HG02588 (cell line): ENCODE measurements at regions not wholly inside any gene's neighbourhood (a gene's known extent, or its start where the extent isn't known, plus 50 kb on each side); places are given as distances from the start of the nearest gene placed in this dataset.
"Not testable (repeated sequence)": the region's sequence is repeated elsewhere in the genome, so short reads cannot be mapped to it uniquely, and the experiment has no call there.

Experiments used
- ATAC-seq: cut with Tn5 transposase; IDR thresholded peaks from one replicate; pipeline ENCODE4 v1.9.1; 2021; ENCODE audit warnings: mild to moderate bottlenecking, moderate library complexity; ENCODE audit not compliant: unreplicated experiment

- ATAC-seq = not testable (repeated sequence)
Measured at GRCh38 chr18:22068784-22069183, 100.6 kb upstream of the GATA6 start.

DNA sequence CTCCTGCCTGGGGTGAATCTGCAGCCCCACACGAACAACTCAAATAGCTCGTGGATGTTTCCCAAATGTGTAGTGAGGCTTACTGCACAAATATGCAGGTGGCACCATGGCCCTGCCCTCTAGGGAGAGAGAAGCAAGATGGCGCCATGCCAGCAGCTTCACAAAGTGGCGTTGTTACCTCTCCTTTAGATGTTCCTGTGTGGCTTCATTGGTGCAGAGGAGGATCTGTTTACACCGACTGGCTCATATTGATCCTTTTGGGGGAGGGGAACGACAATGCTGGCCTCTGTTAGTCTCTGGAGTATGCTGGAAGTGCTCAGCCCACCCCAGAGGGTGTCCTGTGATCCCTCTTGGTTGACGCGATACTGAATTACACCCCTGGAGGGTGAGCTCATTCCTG, 99.5 kb upstream of the GATA6 start:
- ATAC-seq = no peak

GRCh38 chr18:22073411-22073810, 96.0 kb upstream of the GATA6 start:
- no peak for ATAC-seq

DNA sequence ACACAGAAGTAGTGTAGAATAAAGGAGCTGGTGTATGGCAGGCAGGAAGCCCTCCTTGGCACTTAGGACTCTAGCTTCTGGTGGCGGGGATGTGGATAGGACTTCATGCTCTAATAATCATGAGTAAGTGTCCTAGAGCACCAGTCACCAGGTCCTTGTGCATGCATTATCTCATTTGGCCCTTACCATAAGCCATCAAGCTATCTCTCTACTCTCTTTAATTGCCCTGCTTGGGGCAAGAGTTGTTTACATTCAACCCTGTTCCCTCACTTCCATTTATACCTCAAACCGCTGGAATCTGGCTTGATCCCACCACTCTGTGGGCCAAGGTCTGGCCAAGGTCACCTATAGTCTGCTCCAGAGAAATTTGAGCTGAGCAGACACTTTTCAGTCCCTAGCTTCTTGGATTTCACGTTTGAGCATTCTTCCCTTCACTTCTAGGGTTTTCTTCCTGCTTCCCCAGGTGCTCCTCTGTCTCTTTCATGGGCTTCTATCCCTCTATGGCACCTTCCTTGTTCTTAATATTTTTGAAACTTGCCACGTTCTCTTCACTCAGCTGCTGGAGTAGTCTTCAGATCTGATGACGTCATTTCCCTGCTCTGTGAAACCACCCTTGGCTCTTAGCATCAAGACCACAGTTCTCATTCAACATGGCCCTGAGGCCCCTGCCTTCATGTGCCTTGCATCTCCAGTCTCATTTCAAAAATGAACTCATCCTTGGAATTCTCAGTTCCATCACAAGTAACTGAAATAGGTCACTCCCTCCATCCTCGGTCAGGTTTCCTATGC, 94.9 kb upstream of the GATA6 start:
- ATAC-seq = no peak

- no peak for ATAC-seq
Measured at GRCh38 chr18:22080035-22080434, 89.4 kb upstream of the GATA6 start.

DNA sequence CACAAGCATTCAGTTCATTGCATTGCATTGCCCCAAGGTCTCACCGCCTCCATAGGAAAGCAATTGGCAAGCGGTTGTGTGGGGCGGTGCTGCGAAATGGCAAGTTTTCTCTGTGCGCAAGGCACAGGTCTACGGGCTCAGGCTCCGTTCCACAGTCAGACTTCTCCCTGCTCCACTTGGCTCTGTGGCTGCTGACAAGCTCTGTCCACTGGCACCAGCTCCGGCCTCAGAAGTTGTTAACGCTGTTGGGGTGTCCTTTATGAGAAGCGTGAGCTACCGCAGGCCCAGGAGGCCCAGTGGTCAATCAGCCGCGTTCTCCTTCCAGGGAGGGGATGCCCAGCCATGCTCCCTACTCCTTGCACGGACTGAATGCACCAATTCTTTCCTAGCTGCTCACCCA, 87.0 kb upstream of the GATA6 start:
- no peak for ATAC-seq

DNA sequence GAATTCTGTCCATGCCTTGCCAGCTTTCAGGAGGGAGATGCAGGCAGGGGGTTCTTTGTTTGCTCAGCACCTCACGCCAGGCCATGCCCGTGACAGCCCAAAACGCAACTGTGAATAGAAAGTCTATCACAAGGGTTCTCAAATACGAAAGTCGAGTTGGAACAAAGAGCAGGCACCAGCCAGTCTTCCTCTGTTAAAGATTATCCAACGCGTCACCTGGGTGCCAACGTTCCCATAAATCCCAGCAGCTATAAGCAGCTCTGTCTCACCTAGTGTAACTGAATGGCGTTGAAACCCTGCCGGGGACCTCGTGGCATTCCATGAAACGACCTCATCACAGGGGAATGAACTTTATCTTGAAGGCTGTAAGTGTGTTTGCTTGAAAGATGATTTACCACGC, 84.8 kb upstream of the GATA6 start:
- no peak for ATAC-seq

DNA sequence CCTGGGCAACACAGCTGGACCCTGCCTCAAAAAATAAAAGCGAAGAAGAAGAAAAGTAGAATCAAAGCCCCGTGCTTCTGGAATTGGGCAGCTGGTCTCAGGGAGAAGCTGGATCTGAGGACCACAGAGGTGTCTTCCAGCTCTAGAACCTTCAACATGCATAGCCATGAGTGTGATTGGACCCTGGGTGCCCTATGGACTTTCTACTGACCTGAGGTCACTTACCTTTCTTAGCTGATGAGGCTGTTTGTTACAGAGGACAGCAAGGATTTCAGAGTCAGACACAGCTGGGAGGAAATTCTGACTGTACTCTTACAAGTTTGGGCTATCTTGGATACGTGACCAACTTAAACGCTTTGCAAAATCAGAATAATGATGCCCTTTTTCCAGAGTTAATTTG, 82.4 kb upstream of the GATA6 start:
- no peak for ATAC-seq

- no peak for ATAC-seq
Measured at GRCh38 chr18:22088029-22088428, 81.4 kb upstream of the GATA6 start.

GRCh38 chr18:22088996-22089640, 80.3 kb upstream of the GATA6 start:
- no peak for ATAC-seq

DNA sequence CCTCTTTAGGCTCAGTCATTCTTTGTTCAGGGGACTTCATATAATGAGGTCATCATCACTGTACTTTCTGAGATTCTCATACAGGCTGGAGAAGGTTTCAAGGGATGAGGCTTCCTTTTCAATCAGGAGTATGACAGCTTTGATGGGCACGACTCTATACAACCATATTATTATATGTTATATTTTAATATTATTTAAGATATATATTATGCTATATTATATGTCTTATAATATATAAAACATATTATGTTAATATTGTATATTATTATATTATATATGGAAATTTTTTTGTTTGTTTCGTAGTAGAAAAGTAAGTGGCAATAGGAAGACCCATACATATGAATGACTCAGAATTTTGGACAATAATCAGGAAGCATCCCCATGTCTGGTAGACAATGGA, 78.0 kb upstream of the GATA6 start:
- no peak for ATAC-seq

DNA sequence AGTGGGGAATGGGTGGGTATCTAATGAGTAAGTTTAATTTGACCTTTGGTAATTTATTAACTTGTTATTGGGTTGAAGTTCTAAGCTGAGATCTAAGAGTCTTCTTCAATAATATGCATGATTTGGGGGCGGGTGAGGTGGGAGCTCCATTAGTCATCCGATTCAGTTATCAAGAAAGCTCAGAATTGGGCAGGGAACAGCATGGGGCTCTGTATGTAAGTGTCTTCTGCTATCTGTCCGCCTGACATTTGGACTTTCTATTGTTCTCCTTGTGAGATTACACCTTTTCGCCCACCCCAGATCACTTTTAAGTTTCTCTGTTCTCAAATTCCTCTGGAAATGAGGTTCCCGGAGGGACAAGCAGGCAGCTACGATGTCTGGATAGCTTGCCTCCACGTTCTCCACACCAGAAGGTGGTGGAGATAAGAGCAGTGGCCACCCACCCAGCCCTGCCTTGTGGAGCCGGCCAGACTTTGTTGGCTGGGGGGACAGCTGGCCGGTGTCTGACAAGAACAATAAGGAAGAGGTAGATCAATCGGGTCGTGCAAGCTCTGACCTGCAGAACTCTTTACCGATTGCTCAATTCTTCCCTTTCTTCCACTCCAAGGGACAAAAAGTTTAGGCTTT, 75.5 kb upstream of the GATA6 start:
- no peak for ATAC-seq

- no peak for ATAC-seq
Measured at GRCh38 chr18:22094358-22094734, 75.0 kb upstream of the GATA6 start.

- no peak for ATAC-seq
Measured at GRCh38 chr18:22098563-22098989, 70.8 kb upstream of the GATA6 start.

DNA sequence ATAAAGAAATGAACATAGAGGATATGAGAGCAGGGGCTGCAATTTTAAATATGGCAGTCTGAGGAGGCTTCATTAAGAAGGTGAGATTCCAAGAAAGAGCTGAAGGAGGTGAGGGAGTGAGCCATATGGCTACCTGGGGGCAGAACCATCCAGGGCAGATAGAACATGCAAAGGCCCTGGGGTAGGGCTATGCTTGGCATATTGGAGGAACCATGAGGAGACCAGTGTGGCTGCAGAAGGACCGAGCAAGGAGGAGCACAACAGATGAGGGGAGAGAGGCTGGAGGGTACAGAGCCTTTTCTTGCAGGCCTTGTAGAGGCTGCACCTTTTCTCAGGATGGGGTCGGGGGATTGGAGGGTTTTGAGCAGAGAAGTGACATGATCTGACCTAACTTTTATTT, 69.5 kb upstream of the GATA6 start:
- ATAC-seq = no peak

GRCh38 chr18:22101731-22102130, 67.7 kb upstream of the GATA6 start:
- ATAC-seq = no peak

DNA sequence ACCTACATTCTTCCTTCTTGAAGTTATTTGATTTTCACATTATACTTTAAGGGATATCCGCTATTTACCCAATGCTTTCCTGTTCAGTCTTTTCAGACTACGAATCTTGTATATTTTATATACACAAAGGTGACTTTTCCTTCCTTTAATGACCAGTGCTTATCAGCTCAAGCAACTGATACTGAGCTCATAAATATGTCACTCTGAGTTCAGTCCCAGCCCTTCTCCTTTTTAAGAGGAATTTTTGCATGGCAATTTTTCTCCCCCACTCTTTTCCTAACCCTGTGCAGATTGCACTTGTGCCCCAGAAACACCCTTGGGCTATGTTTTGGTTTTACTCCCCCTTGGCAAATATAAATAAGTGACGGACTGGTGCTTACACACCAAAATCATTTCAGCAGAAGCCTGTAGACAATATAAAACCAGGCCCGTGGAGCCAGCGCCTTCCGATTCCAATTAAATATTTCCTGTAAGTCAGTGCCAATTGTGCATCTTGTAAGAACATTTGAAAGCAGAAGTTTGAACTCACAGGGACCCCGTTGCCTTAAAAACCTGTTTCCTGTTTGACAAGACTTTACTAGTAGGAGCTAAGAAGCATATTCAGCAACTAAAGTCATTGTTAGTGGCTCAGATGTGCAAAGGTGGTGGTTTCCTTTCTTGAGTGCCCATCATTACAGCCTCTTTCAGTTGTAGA, 66.3 kb upstream of the GATA6 start:
- no peak for ATAC-seq

GRCh38 chr18:22103647-22104031, 65.8 kb upstream of the GATA6 start:
- ATAC-seq = no peak

DNA sequence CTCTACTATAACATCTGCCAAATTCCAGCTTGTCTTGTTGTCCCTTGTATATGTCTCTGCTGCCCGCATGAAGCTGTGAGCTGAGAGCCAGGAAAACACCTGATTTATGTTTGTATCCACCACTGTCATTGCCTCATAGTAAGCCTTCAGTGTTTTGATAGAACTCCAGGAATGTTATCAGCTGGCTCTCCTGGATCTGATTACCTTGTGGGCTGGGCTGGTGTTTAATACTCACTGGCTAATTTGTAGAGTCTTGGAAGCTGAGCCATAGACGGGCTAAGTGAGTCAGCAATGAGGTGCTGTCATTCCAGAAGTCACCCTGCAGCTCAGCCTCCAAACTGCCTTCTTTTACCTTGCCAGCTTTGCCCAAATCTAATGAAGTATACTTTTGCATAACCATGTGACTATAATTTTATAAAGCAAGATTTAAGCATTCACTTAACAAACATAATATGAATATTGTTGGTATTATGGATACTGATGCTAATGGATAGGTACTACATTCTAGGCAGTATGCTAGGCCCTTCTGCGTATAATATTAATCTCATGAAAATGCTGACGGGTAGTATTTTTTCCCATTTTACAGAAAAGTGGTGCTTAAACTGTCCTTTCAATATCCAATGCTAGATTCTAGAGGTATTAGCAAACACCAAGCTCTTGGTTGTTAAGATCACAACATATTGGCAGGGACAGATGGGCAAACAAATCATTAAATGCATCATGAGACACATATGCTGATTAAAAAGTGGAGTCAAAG, 62.7 kb upstream of the GATA6 start:
- ATAC-seq = no peak

DNA sequence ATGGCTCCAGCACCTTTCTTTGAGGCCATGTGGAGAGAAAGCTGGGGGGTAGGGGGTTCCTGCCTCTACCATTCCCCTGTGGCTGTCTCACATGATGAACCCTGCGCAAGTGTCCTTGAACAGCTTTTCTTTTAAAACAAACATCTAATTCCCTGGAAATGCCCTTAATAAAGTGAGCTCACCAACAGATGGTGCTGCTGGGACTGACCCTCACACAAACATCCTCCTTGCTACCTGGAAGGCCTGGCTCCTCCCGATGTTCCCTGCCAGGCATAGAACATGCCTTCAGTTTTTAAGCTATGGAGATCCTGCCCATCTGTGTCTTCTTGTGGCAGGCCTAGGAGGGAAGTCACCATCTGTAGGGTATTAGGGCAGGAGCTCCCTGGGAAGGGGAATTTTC, 60.7 kb upstream of the GATA6 start:
- ATAC-seq = no peak

DNA sequence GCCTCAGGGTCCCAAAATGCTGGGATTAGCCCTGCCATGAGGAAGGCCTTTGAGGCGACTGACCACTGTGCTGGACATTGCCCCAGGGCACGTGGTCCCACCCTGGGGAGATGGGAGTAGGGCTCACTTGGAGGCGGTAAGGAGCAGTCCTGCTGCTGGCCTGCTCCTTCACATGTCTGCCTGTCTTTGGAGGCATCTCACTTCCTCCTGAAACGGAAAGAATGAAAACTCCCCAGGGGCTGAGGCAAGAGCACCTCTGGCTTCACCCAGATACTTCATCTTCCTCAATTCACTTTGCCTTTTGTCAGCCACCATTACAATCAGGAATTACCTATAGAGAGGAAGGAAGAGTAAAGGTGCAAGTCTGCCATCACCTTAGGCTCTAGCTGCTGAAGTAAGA, 59.9 kb upstream of the GATA6 start:
- no peak for ATAC-seq
